Naive thymus-derived CD4-positive, alpha-beta T cell (primary cell): ENCODE measurements at regions not wholly inside any gene's neighbourhood (a gene's known extent, or its start where the extent isn't known, plus 50 kb on each side); places are given as distances from the start of the nearest gene placed in this dataset.
"Not testable (repeated sequence)": the region's sequence is repeated elsewhere in the genome, so short reads cannot be mapped to it uniquely, and the experiment has no call there.

Source experiments
- ATAC-seq: fragments of 150-1000 bp; cut with Tn5 transposase; 2 replicates; pipeline ENCODE4 v1.10.0; 2021; ENCODE audit warnings: mild to moderate bottlenecking, moderate library complexity
- CTCF ChIA-PET: fragments of 350-600 bp; sonication (Branson Sonifier 250); formaldehyde crosslinking; loops from one replicate; lab custom pipeline; 2021; ENCODE audit warnings: antibody characterized with exemption; lab: Charles Lee
- POLR2A ChIA-PET: fragments of 350-600 bp; sonication (Branson Sonifier 250); formaldehyde crosslinking; loops from one replicate; lab custom pipeline; 2021; ENCODE audit warnings: antibody characterized with exemption, inconsistent platforms; lab: Charles Lee
- DNase-seq, 9 donors: peaks; one replicate each; pipeline versions ENCODE4 v3.0.0 to v3.0.0-alpha.2; 2020 to 2022; ENCODE audit warnings: mixed read lengths in 1 of 9
- H3K27ac ChIP-seq: one replicate; pipeline ENCODE4 v1.7.0; 2013; ENCODE audit warnings: mild to moderate bottlenecking, low read depth, low read length, moderate library complexity
- H3K27me3 ChIP-seq, 2 donors: one replicate each; pipeline ENCODE4 v1.7.0; 2013; ENCODE audit warnings: low read length in 2 of 2, mild to moderate bottlenecking in 2 of 2, moderate library complexity in 2 of 2; ENCODE audit not compliant: control insufficient read depth in 2 of 2, insufficient read depth in 2 of 2
- H3K36me3 ChIP-seq, 3 experiments: 1 replicate in 2 of 3; 2 replicates in 1 of 3; pipeline ENCODE4 v1.7.0; 2013; ENCODE audit warnings: low read length in 3 of 3, mild to moderate bottlenecking in 3 of 3, moderate library complexity in 1 of 3; ENCODE audit not compliant: insufficient read depth in 3 of 3, control insufficient read depth in 2 of 3
- H3K4me1 ChIP-seq, 2 donors: one replicate each; pipeline ENCODE4 v1.7.0; 2013; ENCODE audit warnings: low read length in 2 of 2, mild to moderate bottlenecking in 2 of 2, moderate library complexity in 1 of 2; ENCODE audit not compliant: control insufficient read depth in 2 of 2, insufficient read depth in 2 of 2
- H3K4me3 ChIP-seq: 2 replicates; pipeline ENCODE4 v1.7.0; 2013; ENCODE audit warnings: mild to moderate bottlenecking, low read length
- H3K9me3 ChIP-seq, 3 experiments: 1 replicate in 2 of 3; 2 replicates in 1 of 3; pipeline ENCODE4 v1.7.0; 2013; ENCODE audit warnings: low read length in 3 of 3; ENCODE audit not compliant: control insufficient read depth in 2 of 3
- H3K27ac Mint-ChIP-seq, 9 donors: one replicate each; pipeline ENCODE4 v1.8.0; 2020 to 2022; ENCODE audit warnings: mixed read lengths in 9 of 9, mild to moderate bottlenecking in 8 of 9, moderate library complexity in 5 of 9, inconsistent platforms in 2 of 9
- H3K27me3 Mint-ChIP-seq, 5 donors: one replicate each; pipeline ENCODE4 v1.8.0; 2021 to 2022; ENCODE audit warnings: mixed read lengths in 5 of 5, mild to moderate bottlenecking in 1 of 5
- H3K36me3 Mint-ChIP-seq, 5 donors: one replicate each; pipeline ENCODE4 v1.8.0; 2020 to 2022; ENCODE audit warnings: mixed read lengths in 5 of 5, mild to moderate bottlenecking in 3 of 5, inconsistent platforms in 1 of 5
- H3K4me1 Mint-ChIP-seq, 7 donors: one replicate each; pipeline ENCODE4 v1.8.0; 2020 to 2022; ENCODE audit warnings: mixed read lengths in 7 of 7, mild to moderate bottlenecking in 3 of 7, inconsistent platforms in 1 of 7
- H3K4me3 Mint-ChIP-seq, 10 donors: one replicate each; pipeline ENCODE4 v1.8.0; 2020 to 2022; ENCODE audit warnings: mild to moderate bottlenecking in 10 of 10, mixed read lengths in 10 of 10, moderate library complexity in 6 of 10, inconsistent platforms in 2 of 10
- H3K9me3 Mint-ChIP-seq, 11 donors: one replicate each; pipeline ENCODE4 v1.8.0; 2020 to 2022; ENCODE audit warnings: mixed read lengths in 11 of 11, mild to moderate bottlenecking in 4 of 11, inconsistent platforms in 1 of 11, moderate library complexity in 1 of 11
- intact Hi-C, 2 donors: fragments of 100-400 bp; cut with micrococcal nuclease; formaldehyde crosslinking; loops; one replicate each; pipeline ENCODE4 v1.15.1; 2023

DNA sequence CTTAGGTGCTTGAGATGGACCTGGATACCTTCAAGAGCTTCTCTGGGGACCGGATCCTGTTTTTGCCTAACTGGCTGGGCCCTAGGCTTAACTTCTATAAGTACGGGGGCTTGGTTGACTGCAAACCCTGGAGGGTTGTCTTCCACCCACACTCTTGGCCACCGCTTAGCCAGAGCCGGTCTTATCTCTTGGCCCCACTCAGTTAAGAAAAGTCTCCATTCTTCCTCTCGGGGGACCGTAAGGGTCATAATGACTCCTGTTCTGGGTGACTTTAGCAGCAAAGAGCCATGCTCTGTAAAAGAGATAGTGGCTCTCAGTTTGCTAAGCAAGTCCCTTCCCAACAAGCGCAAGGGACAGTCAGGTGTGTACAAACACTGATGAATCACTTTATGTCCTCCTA, 153.2 kb downstream of the UNC93B1 start:
- H3K4me3 ChIP-seq, ATAC-seq, H3K4me1 ChIP-seq, DNase-seq, H3K4me1 Mint-ChIP-seq, H3K4me3 Mint-ChIP-seq, H3K27me3 ChIP-seq, CTCF ChIA-PET, POLR2A ChIA-PET, H3K36me3 ChIP-seq, H3K27ac ChIP-seq, H3K36me3 Mint-ChIP-seq, H3K9me3 Mint-ChIP-seq, H3K9me3 ChIP-seq, H3K27ac Mint-ChIP-seq: not testable (repeated sequence)
- intact Hi-C loops, result loop anchor here in 1 of 2 donors (10.0 kb wide), 1 partner anchor 104 kb away; no protein-coding TSS in a partner anchor
- peaks cover 0 to 25% (median 6%) of the 10 kb centered on the region in 5 donors for H3K27me3 Mint-ChIP-seq

DNA sequence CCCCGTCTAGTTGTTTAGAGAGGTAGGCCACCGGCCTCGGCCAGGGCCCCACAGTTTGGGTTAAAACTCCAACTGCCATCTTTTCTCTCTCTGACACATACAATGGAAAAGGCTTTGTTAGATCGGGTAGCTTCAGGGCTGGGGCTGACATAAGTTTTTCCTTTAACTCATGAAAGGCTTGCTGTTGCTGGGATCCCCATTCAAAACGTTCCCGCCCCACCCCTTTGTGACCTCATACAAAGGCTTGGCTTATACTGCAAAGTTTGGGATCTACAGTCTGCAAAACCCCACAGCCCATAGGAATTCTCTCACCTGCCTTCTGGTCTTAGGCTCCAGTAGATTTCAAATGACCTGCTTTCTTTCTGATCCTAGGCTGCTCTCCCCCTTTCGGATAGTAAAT, 154.1 kb downstream of the UNC93B1 start:
- intact Hi-C loops, result loop anchor here (5.0 to 10.0 kb wide), 2 partner anchors 105 to 108 kb away; no protein-coding TSS in a partner anchor
- CTCF ChIA-PET, ATAC-seq, H3K4me1 Mint-ChIP-seq, DNase-seq, H3K4me3 Mint-ChIP-seq, H3K27ac ChIP-seq, H3K4me1 ChIP-seq, H3K4me3 ChIP-seq, H3K36me3 ChIP-seq, H3K27me3 ChIP-seq, POLR2A ChIA-PET, H3K9me3 Mint-ChIP-seq, H3K27ac Mint-ChIP-seq, H3K9me3 ChIP-seq, H3K36me3 Mint-ChIP-seq: not testable (repeated sequence)
- H3K27me3 Mint-ChIP-seq, result peaks cover 0 to 29% (median 3%) of the 10 kb centered on the region in 5 donors

DNA sequence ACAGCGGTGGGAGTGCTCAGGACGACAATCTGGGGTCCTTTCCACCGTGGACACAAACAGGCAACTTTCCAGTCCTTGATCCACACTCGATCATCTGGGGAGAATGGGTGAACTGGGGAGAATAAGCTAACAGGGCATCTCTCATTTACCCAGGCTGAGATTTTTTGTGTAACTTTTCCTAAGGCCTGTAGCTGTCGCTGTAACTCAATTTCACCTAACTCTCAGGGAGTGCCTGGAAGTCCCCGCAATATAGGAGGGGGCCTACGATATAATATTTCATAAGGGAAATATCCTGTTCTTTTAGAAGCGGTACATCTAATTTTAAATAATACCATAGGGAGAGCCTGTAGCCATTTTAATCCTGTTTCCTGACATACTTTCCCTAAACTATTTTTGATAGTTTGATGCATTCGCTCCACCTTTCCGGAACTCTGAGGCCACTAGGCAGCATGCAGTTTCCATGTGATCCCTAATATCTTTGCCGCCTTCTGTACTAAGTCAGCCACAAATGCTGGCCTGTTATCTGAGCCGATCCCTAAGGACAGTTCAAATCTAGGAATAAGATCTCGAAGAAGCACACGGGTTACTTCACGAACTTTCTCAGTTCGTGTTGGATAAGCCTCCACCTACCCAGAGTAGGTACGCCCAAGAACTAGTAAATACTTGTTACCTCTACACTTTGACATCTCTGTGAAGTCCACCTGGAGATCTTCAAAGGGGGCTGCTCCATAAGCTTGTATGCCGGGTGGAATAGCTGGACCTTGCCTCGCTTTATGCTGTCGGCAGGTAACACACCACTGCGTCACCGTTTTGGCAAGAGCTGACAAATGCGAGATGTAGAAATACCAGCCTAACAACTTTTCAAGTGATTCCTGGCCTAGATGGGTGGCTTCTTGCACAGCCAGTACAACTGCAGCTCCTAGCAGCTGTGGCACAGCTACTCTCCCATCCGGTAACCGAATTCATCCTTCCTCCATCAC, 155.7 kb downstream of the UNC93B1 start:
- H3K4me3 ChIP-seq, H3K4me1 ChIP-seq, ATAC-seq, DNase-seq, H3K27me3 ChIP-seq, H3K9me3 Mint-ChIP-seq, H3K27ac Mint-ChIP-seq, H3K27ac ChIP-seq, POLR2A ChIA-PET, H3K4me3 Mint-ChIP-seq, H3K36me3 Mint-ChIP-seq, CTCF ChIA-PET, H3K36me3 ChIP-seq, H3K4me1 Mint-ChIP-seq, H3K9me3 ChIP-seq: not testable (repeated sequence)
- peaks cover 0 to 36% (median 0%) of the 10 kb centered on the region in 5 donors for H3K27me3 Mint-ChIP-seq
- intact Hi-C loops, result loop anchor here in 1 of 2 donors (5.0 kb wide), 1 partner anchor 109 kb away; no protein-coding TSS in a partner anchor

DNA sequence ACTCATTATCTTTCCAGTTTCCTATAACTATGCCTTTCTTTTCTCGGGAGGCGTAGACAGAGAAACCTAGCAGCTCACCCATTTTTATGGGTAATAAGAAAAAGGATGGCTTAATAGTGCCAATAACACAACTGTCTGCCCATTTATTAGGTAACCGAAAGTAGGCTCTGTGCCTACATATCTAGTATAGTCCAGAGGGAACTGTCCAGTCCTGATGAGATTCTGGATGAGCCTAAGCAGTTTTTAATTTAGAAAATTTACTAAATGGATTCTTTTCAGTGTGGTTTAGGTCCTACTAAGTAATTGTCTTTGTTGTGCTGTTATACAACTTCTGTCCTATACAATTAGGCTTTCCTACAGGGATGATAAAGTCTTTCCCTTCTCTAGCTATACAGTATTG, 157.6 kb downstream of the UNC93B1 start:
- H3K36me3 Mint-ChIP-seq, H3K4me3 Mint-ChIP-seq, H3K9me3 ChIP-seq, H3K27ac Mint-ChIP-seq, ATAC-seq, DNase-seq, H3K4me1 ChIP-seq, CTCF ChIA-PET, H3K27ac ChIP-seq, H3K36me3 ChIP-seq, H3K4me3 ChIP-seq, H3K27me3 ChIP-seq, POLR2A ChIA-PET, H3K9me3 Mint-ChIP-seq, H3K4me1 Mint-ChIP-seq: not testable (repeated sequence)
- intact Hi-C loops, result loop anchor here in 1 of 2 donors (5.0 kb wide), 1 partner anchor 111 kb away; no protein-coding TSS in a partner anchor
- H3K27me3 Mint-ChIP-seq, result peaks cover 0 to 39% (median 0%) of the 10 kb centered on the region in 5 donors

DNA sequence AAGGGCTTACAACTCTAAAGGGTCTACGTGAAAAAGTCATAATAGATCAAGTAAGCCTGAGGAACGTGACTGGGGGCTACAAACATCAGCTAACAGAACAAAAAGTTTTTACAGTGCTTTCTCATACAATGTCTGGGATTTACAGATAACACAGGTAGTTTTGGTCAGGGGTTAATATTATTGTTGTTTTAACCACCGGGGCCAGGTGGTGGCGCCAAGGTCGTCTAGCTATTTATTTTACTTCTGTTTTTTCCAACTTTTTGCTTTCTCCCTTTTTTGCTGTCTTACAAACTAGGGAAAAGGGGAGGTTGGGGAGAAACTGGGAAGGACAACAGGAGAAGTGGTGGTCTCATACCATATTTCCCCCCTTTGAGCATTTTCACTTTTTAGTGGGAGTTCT, 158.6 kb downstream of the UNC93B1 start:
- H3K27me3 Mint-ChIP-seq, result peaks cover 0 to 41% (median 0%) of the 10 kb centered on the region in 5 donors
- POLR2A ChIA-PET, H3K27ac Mint-ChIP-seq, DNase-seq, H3K36me3 ChIP-seq, H3K27me3 ChIP-seq, H3K4me3 Mint-ChIP-seq, H3K4me1 Mint-ChIP-seq, H3K27ac ChIP-seq, H3K4me1 ChIP-seq, H3K9me3 ChIP-seq, H3K36me3 Mint-ChIP-seq, CTCF ChIA-PET, H3K4me3 ChIP-seq, H3K9me3 Mint-ChIP-seq, ATAC-seq: not testable (repeated sequence)
- intact Hi-C loops, result loop anchor here in 1 of 2 donors (5.0 kb wide), 1 partner anchor 112 kb away; no protein-coding TSS in a partner anchor

DNA sequence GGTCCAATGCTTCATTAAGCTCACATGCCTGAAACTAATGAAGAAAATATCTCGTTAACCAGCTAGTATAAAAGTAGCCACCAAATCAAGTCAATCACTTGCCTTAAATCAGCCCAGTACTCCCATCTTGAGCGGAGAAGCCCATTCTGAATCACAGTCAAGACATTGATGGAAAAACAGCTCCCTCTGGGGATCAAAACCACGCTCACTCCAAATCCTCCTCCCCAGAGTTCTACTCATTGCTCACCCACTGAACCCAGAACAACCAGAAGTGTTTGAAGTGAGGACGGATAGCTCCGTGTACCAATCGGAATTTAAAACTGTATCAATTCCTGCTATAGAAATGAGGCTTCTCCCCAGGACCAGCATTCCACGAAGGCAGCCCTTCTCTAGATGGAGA, 163.3 kb downstream of the UNC93B1 start:
- H3K36me3 ChIP-seq, CTCF ChIA-PET, H3K9me3 Mint-ChIP-seq, POLR2A ChIA-PET, H3K4me1 ChIP-seq, H3K9me3 ChIP-seq, H3K4me1 Mint-ChIP-seq, H3K27ac Mint-ChIP-seq, H3K4me3 ChIP-seq, intact Hi-C loops, ATAC-seq, H3K4me3 Mint-ChIP-seq, H3K27me3 ChIP-seq, H3K27ac ChIP-seq, DNase-seq, H3K36me3 Mint-ChIP-seq: not testable (repeated sequence)
- H3K27me3 Mint-ChIP-seq, result peaks cover 4 to 32% (median 9%) of the 10 kb centered on the region in 5 donors
